HepG2 (cell line): ENCODE measurements at regions not wholly inside any gene's neighbourhood (a gene's known extent, or its start where the extent isn't known, plus 50 kb on each side); places are given as distances from the start of the nearest gene placed in this dataset.

Source experiments
- ATF2 ChIP-seq: sonication (generic); formaldehyde crosslinking; IDR thresholded peaks from 2 replicates; pipeline ENCODE4 v1.4.0; 2020; ENCODE audit warnings: missing genetic modification reagents
- E2F2 ChIP-seq: sonication (generic); formaldehyde crosslinking; IDR thresholded peaks from 2 replicates; pipeline ENCODE4 v1.4.0; 2020; ENCODE audit warnings: missing genetic modification reagents, borderline replicate concordance
- HIC2 ChIP-seq: sonication (generic); formaldehyde crosslinking; IDR thresholded peaks from 2 replicates; pipeline ENCODE4 v1.9.0; 2022; ENCODE audit warnings: low read depth, missing genetic modification reagents
- NR0B2 ChIP-seq: sonication (generic); formaldehyde crosslinking; IDR thresholded peaks from 2 replicates; pipeline ENCODE4 v1.4.0; 2020; ENCODE audit warnings: mild to moderate bottlenecking, missing genetic modification reagents
- SCMH1 ChIP-seq: sonication (generic); formaldehyde crosslinking; IDR thresholded peaks from 2 replicates; pipeline ENCODE4 v1.9.0; 2021; ENCODE audit warnings: missing genetic modification reagents, mild to moderate bottlenecking, borderline replicate concordance
- SP140L ChIP-seq: sonication (generic); formaldehyde crosslinking; IDR thresholded peaks from 2 replicates; pipeline ENCODE4 v1.4.0; 2020; ENCODE audit warnings: missing genetic modification reagents, borderline replicate concordance
- ZFX ChIP-seq: sonication (generic); formaldehyde crosslinking; IDR thresholded peaks from 2 replicates; pipeline ENCODE4 v1.4.0; 2020; ENCODE audit warnings: mild to moderate bottlenecking, low read depth, missing genetic modification reagents, moderate library complexity
- ZNF121 ChIP-seq: sonication (generic); formaldehyde crosslinking; IDR thresholded peaks from 2 replicates; pipeline ENCODE4 v1.5.0; 2020; ENCODE audit warnings: mild to moderate bottlenecking, missing genetic modification reagents
- ZNF280D ChIP-seq: sonication (generic); formaldehyde crosslinking; IDR thresholded peaks from 2 replicates; pipeline ENCODE4 v1.5.1; 2020; ENCODE audit warnings: mild to moderate bottlenecking, missing genetic modification reagents
- ZNF407 ChIP-seq: sonication (generic); formaldehyde crosslinking; IDR thresholded peaks from one replicate; pipeline ENCODE4 v1.5.1; 2020; ENCODE audit warnings: mild to moderate bottlenecking, missing genetic modification reagents; ENCODE audit errors: not compliant biosample characterization

DNA sequence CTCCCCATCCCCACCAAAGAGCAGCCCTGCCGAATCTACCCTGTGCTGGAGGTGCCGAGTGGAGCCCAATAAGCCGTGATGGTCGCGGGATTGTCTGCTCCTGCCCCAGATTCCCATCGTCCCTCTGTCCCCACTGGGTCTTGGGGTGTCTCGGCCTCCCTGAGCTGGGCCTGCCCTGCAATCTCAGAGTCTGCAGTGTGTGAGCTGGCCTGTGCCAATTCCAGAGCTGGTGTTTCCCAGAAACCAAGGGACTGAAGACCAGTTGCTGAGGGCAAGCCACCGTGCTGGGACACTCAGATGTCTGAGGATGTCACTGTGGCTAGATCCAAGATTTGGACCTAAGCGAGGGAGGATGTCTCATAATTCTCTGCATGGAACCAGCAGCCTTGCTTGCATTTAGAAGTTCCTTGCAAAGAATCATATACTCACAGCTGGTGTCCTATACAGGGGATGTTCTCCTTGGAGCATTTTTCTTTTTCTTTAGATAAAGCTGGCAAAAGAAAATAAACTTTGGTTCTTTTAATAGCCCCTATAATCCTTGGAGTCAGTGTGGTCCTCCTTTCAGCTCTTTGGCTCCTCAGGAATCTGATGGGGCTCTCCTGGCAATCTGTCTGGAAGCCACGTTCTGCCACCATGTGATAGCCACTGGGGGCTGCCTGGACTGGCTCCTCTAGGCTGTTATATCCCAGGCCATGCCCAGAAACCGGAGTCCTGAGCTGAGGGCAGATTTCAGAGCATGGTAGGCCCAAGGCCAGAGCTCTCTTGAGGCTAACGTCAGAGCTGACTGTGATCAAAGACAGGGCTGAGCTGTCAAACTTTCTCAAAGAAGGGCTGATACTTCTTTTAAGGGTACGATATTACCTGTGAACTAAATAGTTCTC lies 140.1 kb upstream of the HAAO start (continued):
- no peak for TF ChIP-seq ZNF280D (CRISPR knock-in tag)
- TF ChIP-seq E2F2 (CRISPR knock-in tag): no peak
- no peak for TF ChIP-seq SCMH1 (CRISPR knock-in tag)
- TF ChIP-seq ZFX (CRISPR knock-in tag): peak; percentile 46
- peak; percentile 9 for TF ChIP-seq ZNF407 (CRISPR knock-in tag)
- no peak for TF ChIP-seq SP140L
- peak; percentile 29; the same call in 1 of the 2 replicates for TF ChIP-seq NR0B2 (CRISPR knock-in tag)
- no peak for TF ChIP-seq ZNF121 (CRISPR knock-in tag)
- no peak for TF ChIP-seq HIC2 (CRISPR knock-in tag)
- TF ChIP-seq ATF2 (CRISPR knock-in tag): no peak
